ENCODE measurements at regions not wholly inside any gene's neighbourhood (a gene's known extent, or its start where the extent isn't known, plus 50 kb on each side); places are given as distances from the start of the nearest gene placed in this dataset.

DNA sequence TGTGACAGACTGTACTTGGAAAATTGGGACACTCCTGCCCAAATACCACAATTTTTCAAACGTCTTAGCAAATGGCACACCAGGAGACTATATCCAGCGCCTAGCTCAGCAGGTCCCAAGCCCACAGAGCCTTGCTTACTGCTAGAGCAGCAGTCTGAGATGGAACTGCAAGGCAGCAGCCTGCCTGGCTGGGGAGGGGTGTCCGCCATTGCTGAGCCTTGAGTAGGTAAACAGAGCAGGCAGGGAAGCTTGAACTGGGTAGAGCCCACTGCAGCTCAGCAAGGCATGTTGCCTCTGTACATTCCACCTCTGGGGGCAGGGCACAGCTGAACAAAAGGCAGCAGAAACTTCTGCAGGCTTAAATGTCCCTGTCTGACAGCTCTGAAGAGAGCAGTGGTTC lies 1003.3 kb upstream of the MAP3K7 start:
- TF ChIP-seq, protein P1, sequence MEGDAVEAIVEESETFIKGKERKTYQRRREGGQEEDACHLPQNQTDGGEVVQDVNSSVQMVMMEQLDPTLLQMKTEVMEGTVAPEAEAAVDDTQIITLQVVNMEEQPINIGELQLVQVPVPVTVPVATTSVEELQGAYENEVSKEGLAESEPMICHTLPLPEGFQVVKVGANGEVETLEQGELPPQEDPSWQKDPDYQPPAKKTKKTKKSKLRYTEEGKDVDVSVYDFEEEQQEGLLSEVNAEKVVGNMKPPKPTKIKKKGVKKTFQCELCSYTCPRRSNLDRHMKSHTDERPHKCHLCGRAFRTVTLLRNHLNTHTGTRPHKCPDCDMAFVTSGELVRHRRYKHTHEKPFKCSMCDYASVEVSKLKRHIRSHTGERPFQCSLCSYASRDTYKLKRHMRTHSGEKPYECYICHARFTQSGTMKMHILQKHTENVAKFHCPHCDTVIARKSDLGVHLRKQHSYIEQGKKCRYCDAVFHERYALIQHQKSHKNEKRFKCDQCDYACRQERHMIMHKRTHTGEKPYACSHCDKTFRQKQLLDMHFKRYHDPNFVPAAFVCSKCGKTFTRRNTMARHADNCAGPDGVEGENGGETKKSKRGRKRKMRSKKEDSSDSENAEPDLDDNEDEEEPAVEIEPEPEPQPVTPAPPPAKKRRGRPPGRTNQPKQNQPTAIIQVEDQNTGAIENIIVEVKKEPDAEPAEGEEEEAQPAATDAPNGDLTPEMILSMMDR (IDR thresholded peaks at IDR 0.05) = no peak
- TF ChIP-seq POLR2AphosphoS5 (IDR thresholded peaks at IDR 0.05) = no peak
- no peak for TF ChIP-seq POLR2A (IDR thresholded peaks at IDR 0.05)

Data from breast epithelium (tissue), 3 donors.